H1 (cell line): ENCODE measurements at regions not wholly inside any gene's neighbourhood (a gene's known extent, or its start where the extent isn't known, plus 50 kb on each side); places are given as distances from the start of the nearest gene placed in this dataset.

Experiments
- CTCF ChIA-PET: fragments of 300-600 bp; sonication (Branson Sonifier 250); formaldehyde crosslinking; loops from one replicate; lab custom pipeline; 2021; ENCODE audit not compliant: partially characterized antibody; lab: Charles Lee
- POLR2A ChIA-PET: fragments of 300-600 bp; sonication (Branson Sonifier 250); formaldehyde crosslinking; loops from one replicate; lab custom pipeline; 2021; ENCODE audit warnings: inconsistent platforms; ENCODE audit not compliant: partially characterized antibody; lab: Charles Lee
- DNase-seq, 2 experiments: peaks; one replicate each; pipeline versions ENCODE4 v3.0.0 to v3.0.0-alpha.2; 2010 to 2022; ENCODE audit warnings: low spot score in 2 of 2, low read depth in 1 of 2, mixed read lengths in 1 of 2
- FAIRE-seq: peaks from 2 replicates; lab custom pipeline; 2011; peaks lifted over from hg19 to GRCh38; lab: Jason Lieb, UNC
- H2AFZ ChIP-seq: 2 replicates; pipeline ENCODE4 v1.8.1; 2012; ENCODE audit warnings: low read length, inconsistent platforms
- H2AK5ac ChIP-seq: 2 replicates; pipeline ENCODE4 v1.6.1; 2013; ENCODE audit warnings: low read depth, low read length
- H2BK120ac ChIP-seq: replicated peaks from 2 replicates; pipeline ENCODE3; 2013; ENCODE audit warnings: low read depth, low read length, inconsistent platforms
- H2BK12ac ChIP-seq: 2 replicates; pipeline ENCODE4 v1.6.1; 2013; ENCODE audit warnings: low read depth, low read length
- H2BK15ac ChIP-seq: 2 replicates; pipeline ENCODE4 v1.6.1; 2013; ENCODE audit warnings: low read length
- H2BK20ac ChIP-seq: 2 replicates; pipeline ENCODE4 v1.6.1; 2013; ENCODE audit warnings: low read length
- H2BK5ac ChIP-seq: 2 replicates; pipeline ENCODE4 v1.6.1; 2013; ENCODE audit warnings: low read depth, low read length
- H3K14ac ChIP-seq: 2 replicates; pipeline ENCODE4 v1.6.1; 2013; ENCODE audit warnings: inconsistent platforms; ENCODE audit not compliant: insufficient read length
- H3K18ac ChIP-seq: 2 replicates; pipeline ENCODE4 v1.6.1; 2013; ENCODE audit warnings: low read length; ENCODE audit errors: extremely low read depth
- H3K23ac ChIP-seq: 2 replicates; pipeline ENCODE4 v1.6.1; 2013; ENCODE audit warnings: inconsistent platforms; ENCODE audit not compliant: insufficient read length
- H3K23me2 ChIP-seq: 2 replicates; pipeline ENCODE4 v1.6.1; 2013; ENCODE audit warnings: low read depth, low read length
- H3K27ac ChIP-seq: 2 replicates; pipeline ENCODE4 v1.6.1; 2011; ENCODE audit warnings: low read depth, low read length, inconsistent platforms
- H3K27me3 ChIP-seq, 4 experiments: replicated peaks in 1 of 4; 1 replicate in 1 of 4; 2 replicates in 3 of 4; pipeline versions ENCODE4 v1.6.1 to v1.8.1; 2011 to 2013; ENCODE audit warnings: low read length in 3 of 4, mild to moderate bottlenecking in 3 of 4, inconsistent platforms in 2 of 4, mixed read lengths in 2 of 4, moderate library complexity in 1 of 4; ENCODE audit not compliant: control insufficient read depth in 3 of 4, insufficient read depth in 3 of 4; ENCODE audit errors: extremely low read depth in 1 of 4
- H3K36me3 ChIP-seq, 4 experiments: 2 replicates each; pipeline versions ENCODE4 v1.6.1 to v1.8.1; 2011 to 2013; ENCODE audit warnings: mild to moderate bottlenecking in 4 of 4, low read length in 3 of 4, moderate library complexity in 2 of 4, control low read depth in 1 of 4, inconsistent platforms in 1 of 4; ENCODE audit not compliant: insufficient read depth in 4 of 4, control insufficient read depth in 2 of 4
- H3K4ac ChIP-seq: replicated peaks from 2 replicates; pipeline ENCODE3; 2013; ENCODE audit warnings: low read length, low read depth, mixed read lengths, inconsistent platforms; ENCODE audit not compliant: insufficient read length
- H3K4me1 ChIP-seq, 4 experiments: replicated peaks in 1 of 4; 1 replicate in 1 of 4; 2 replicates in 3 of 4; pipeline versions ENCODE4 v1.6.1 to v1.8.1; 2011 to 2013; ENCODE audit warnings: low read length in 3 of 4, inconsistent platforms in 2 of 4, mixed read lengths in 1 of 4; ENCODE audit not compliant: insufficient read depth in 4 of 4, control insufficient read depth in 3 of 4
- H3K4me2 ChIP-seq, 2 experiments: 2 replicates each; pipeline versions ENCODE4 v1.6.1 to v1.8.1; 2011 to 2013; ENCODE audit warnings: low read depth in 2 of 2, low read length in 2 of 2, control low read depth in 1 of 2, inconsistent platforms in 1 of 2, mild to moderate bottlenecking in 1 of 2; ENCODE audit not compliant: insufficient read depth in 1 of 2
- H3K4me3 ChIP-seq, 4 experiments: fragments of 200-600, 300-600 bp in 1 of 4; sonication (generic), shearing (Covaris generic), sonication (Bioruptor Twin) in 1 of 4; 2 replicates each; pipeline versions ENCODE4 v1.5.1 to v1.8.1; 2011 to 2016; ENCODE audit warnings: low read length in 4 of 4, low read depth in 3 of 4, control low read depth in 2 of 4, inconsistent platforms in 2 of 4, mild to moderate bottlenecking in 2 of 4, mixed read lengths in 1 of 4, moderate library complexity in 1 of 4; ENCODE audit not compliant: insufficient read depth in 2 of 4; ENCODE audit errors: extremely low read depth in 1 of 4
- H3K56ac ChIP-seq: replicated peaks from 2 replicates; pipeline ENCODE3; 2013; ENCODE audit warnings: low read depth, mild to moderate bottlenecking, mixed read lengths, low read length, inconsistent platforms; ENCODE audit not compliant: insufficient read length
- H3K79me1 ChIP-seq: 2 replicates; pipeline ENCODE4 v1.6.1; 2013; ENCODE audit warnings: low read depth, low read length, control low read depth
- H3K79me2 ChIP-seq, 2 experiments: 2 replicates each; pipeline versions ENCODE4 v1.6.1 to v1.8.1; 2012 to 2013; ENCODE audit warnings: low read length in 2 of 2, mild to moderate bottlenecking in 2 of 2, inconsistent platforms in 1 of 2; ENCODE audit not compliant: insufficient read depth in 2 of 2, control insufficient read depth in 1 of 2
- H3K9ac ChIP-seq, 4 experiments: replicated peaks in 1 of 4; 1 replicate in 1 of 4; 2 replicates in 3 of 4; pipeline versions ENCODE4 v1.6.1 to v1.8.1; 2011 to 2013; ENCODE audit warnings: low read depth in 3 of 4, low read length in 3 of 4, control low read depth in 2 of 4, mild to moderate bottlenecking in 2 of 4, moderate library complexity in 2 of 4, inconsistent platforms in 1 of 4; ENCODE audit errors: extremely low read depth in 1 of 4
- H3K9me3 ChIP-seq, 2 experiments: 2 replicates each; pipeline versions ENCODE4 v1.6.1 to v1.8.1; 2012 to 2013; ENCODE audit warnings: mild to moderate bottlenecking in 2 of 2, moderate library complexity in 2 of 2, control low read depth in 1 of 2, inconsistent platforms in 1 of 2, low read depth in 1 of 2, low read length in 1 of 2, mixed read lengths in 1 of 2; ENCODE audit not compliant: insufficient read depth in 2 of 2
- H4K20me1 ChIP-seq, 2 experiments: replicated peaks in 1 of 2; 2 replicates each; pipeline versions ENCODE3 to v1.8.1; 2011 to 2013; ENCODE audit warnings: inconsistent platforms in 2 of 2, low read length in 2 of 2, mild to moderate bottlenecking in 1 of 2; ENCODE audit not compliant: insufficient read depth in 2 of 2, control insufficient read depth in 1 of 2
- H4K5ac ChIP-seq: 2 replicates; pipeline ENCODE4 v1.6.1; 2013; ENCODE audit warnings: low read length, low read depth, mixed read lengths, inconsistent platforms; ENCODE audit not compliant: insufficient read length
- H4K8ac ChIP-seq: 2 replicates; pipeline ENCODE4 v1.8.0; 2013; ENCODE audit warnings: mild to moderate bottlenecking, moderate library complexity, low read length, inconsistent platforms; ENCODE audit not compliant: insufficient read depth; ENCODE audit errors: extremely low read depth
- H4K91ac ChIP-seq: replicated peaks from 2 replicates; pipeline ENCODE3; 2013; ENCODE audit warnings: low read length, mixed read lengths, inconsistent platforms; ENCODE audit not compliant: insufficient read length
- SIN3A ChIP-seq, 2 experiments: IDR thresholded peaks in 1 of 2; conservative IDR thresholded peaks in 1 of 2; 2 replicates each; pipeline ENCODE4 v1.6.1; 2011 to 2012; ENCODE audit warnings: low read length in 2 of 2, improper control_type of control experiment in 1 of 2, low read depth in 1 of 2, mild to moderate bottlenecking in 1 of 2
- SP2 ChIP-seq: IDR thresholded peaks from 2 replicates; pipeline ENCODE4 v1.6.1; 2012; ENCODE audit warnings: mild to moderate bottlenecking, low read length, inconsistent platforms
- TAF7 ChIP-seq: optimal IDR thresholded peaks from 2 replicates; pipeline ENCODE3; 2011; ENCODE audit warnings: low read depth, mild to moderate bottlenecking, inconsistent platforms, low read length, moderate library complexity, borderline replicate concordance
- WGBS, 2 experiments: shearing (Covaris generic) in 1 of 2; methylation state at CpG; one replicate each; pipeline versions ENCODE4 v1.1.6 to v1.1.7; 2013 to 2015; ENCODE audit warnings: low lambda C conversion rate in 2 of 2, mixed read lengths in 2 of 2, inconsistent platforms in 1 of 2, low coverage in 1 of 2, missing lambda C conversion rate in 1 of 2; ENCODE audit not compliant: insufficient replicate concordance in 2 of 2, insufficient coverage in 1 of 2, insufficient read length in 1 of 2; ENCODE audit errors: extremely low coverage in 1 of 2, missing lambda C conversion rate in 1 of 2; 5-methylcytosine and 5-hydroxymethylcytosine counted together

DNA sequence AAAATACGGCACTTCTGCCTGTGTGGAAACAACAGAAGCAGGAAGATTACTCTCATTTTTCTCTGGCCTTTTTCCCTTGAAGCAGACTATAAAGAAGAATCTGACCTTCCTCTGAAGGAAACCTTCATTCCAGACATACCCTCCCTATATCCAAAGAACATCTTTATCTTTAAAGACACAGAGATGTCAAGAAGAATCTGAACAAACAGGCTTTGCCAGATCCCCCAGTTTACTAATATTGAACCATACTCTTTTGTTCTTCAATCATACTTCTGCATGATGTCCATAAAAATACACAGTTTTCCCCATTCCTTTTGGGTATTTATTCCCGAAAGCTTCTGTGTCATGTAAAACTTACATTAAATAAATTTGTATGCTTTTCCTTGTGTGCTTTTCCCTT, 225.8 kb downstream of the MAT2B start:
- no peak for DNase-seq
- Histone ChIP-seq H4K91ac (no peak overlapping the region), H3K36me3 (no peaks in the 10 kb centered on the region), H4K5ac (no peak overlapping the region), H3K79me2 (no peaks in the 10 kb centered on the region), H3K9ac (no peak overlapping the region), H2AFZ (no peak overlapping the region), H3K4me3 (no peak overlapping the region), H3K23me2 (no peaks in the 10 kb centered on the region), H2AK5ac (no peak overlapping the region), H3K4me2 (no peak overlapping the region), H3K23ac (no peak overlapping the region), H3K56ac (no peak overlapping the region), H3K18ac (no peak overlapping the region), H2BK5ac (no peak overlapping the region), H3K27ac (no peak overlapping the region), H3K14ac (no peak overlapping the region), H3K9me3 (no peaks in the 10 kb centered on the region), H3K4ac (no peak overlapping the region), H4K8ac (no peak overlapping the region), H3K79me1 (no peaks in the 10 kb centered on the region), H3K4me1 (no peaks in the 10 kb centered on the region), H2BK12ac (no peak overlapping the region), H2BK120ac (no peak overlapping the region), H2BK15ac (no peak overlapping the region), H3K27me3 (no peaks in the 10 kb centered on the region), H4K20me1 (no peaks in the 10 kb centered on the region), H2BK20ac (no peak overlapping the region)
- POLR2A ChIA-PET, result no interaction called here
- 92% methylated on average over 2 of the region's 2 CpGs; no CpG with 5 or more reads in 1 of the 2 experiments for WGBS, 2 experiments
- CTCF ChIA-PET, result no interaction called here
- FAIRE-seq, result no peak
- TF ChIP-seq TAF7, result no peak
- no peak for TF ChIP-seq SP2
- TF ChIP-seq SIN3A (conservative IDR thresholded peaks at IDR 0.05 in 1 of 2, IDR thresholded peaks at IDR 0.05 in 1 of 2; ENCODE audit: low read depth in 1 of 2, low read length in 2 of 2), result no peak
